Ovary (tissue), 3 donors: ENCODE measurements at regions not wholly inside any gene's neighbourhood (a gene's known extent, or its start where the extent isn't known, plus 50 kb on each side); places are given as distances from the start of the nearest gene placed in this dataset.

Source experiments
- CTCF ChIP-seq, 3 donors: fragments of 450-650 bp in 2 of 3; fragments of 200-600 bp in 1 of 3; IDR thresholded peaks; one replicate each; pipeline versions ENCODE4 v1.5.1 to v1.8.0; 2016 to 2022; ENCODE audit warnings: antibody characterized with exemption in 3 of 3, mild to moderate bottlenecking in 1 of 3
- EP300 ChIP-seq: sonication (generic); formaldehyde crosslinking; IDR thresholded peaks from one replicate; pipeline ENCODE4 v1.6.1; 2017; ENCODE audit warnings: antibody characterized with exemption
- POLR2A ChIP-seq: fragments of 450-650 bp; IDR thresholded peaks from one replicate; pipeline ENCODE4 v1.6.1; 2017; ENCODE audit warnings: antibody characterized with exemption, mild to moderate bottlenecking, moderate library complexity
- donor health status: DM: no; HTN: no; CAD: no.

- TF ChIP-seq CTCF (IDR thresholded peaks at IDR 0.05) (no peak), POLR2A (no peak), EP300 (no peak)
These were observed 316.6 kb upstream of the KIAA1217 start for GRCh38 chr10:23892296-23892695.
